GM12878 (cell line): ENCODE measurements at regions not wholly inside any gene's neighbourhood (a gene's known extent, or its start where the extent isn't known, plus 50 kb on each side); places are given as distances from the start of the nearest gene placed in this dataset.

ENCODE experiments used
- ATAC-seq: fragments of 200-7000 bp; cut with Tn5 transposase; 3 replicates; pipeline ENCODE4 v1.9.1; 2020; ENCODE audit warnings: mild to moderate bottlenecking, moderate library complexity
- BruUV-seq: library from RNA; stranded (reverse); fragments of 400-500 nt; replicated peaks from 2 replicates; lab custom pipeline; 2021; lab: Mats Ljungman, UMichigan
- CTCF ChIA-PET: fragments of 300-600 bp; sonication (Branson Sonifier 250); formaldehyde crosslinking; extraction: SDS; loops from one replicate; lab custom pipeline; 2021; ENCODE audit warnings: inconsistent platforms; lab: Yijun Ruan, JAX
- POLR2A ChIA-PET: fragments of 350-600 bp; formaldehyde crosslinking; extraction: SDS; loops from one replicate; lab custom pipeline; 2021; ENCODE audit warnings: inconsistent platforms; lab: Charles Lee
- RAD21 ChIA-PET: fragments of 300-600 bp; sonication (Branson Sonifier 250); formaldehyde crosslinking; loops from one replicate; lab custom pipeline; 2023; ENCODE audit warnings: antibody characterized with exemption; ENCODE audit not compliant: unreplicated experiment; lab: Charles Lee
- SMC1A ChIA-PET: fragments of 300-600 bp; sonication (Branson Sonifier 250); formaldehyde crosslinking; loops from one replicate; lab custom pipeline; 2023; ENCODE audit not compliant: unreplicated experiment, uncharacterized antibody; lab: Charles Lee
- DNase-seq: peaks from one replicate; pipeline ENCODE4 v3.0.0-alpha.2; 2011; ENCODE audit warnings: low read depth, low spot score
- FAIRE-seq: peaks from 3 replicates; lab custom pipeline; 2011; peaks lifted over from hg19 to GRCh38; lab: Jason Lieb, UNC
- H2AFZ ChIP-seq: 2 replicates; pipeline ENCODE4 v1.6.0; 2011; ENCODE audit warnings: low read depth, low read length, control low read depth; ENCODE audit not compliant: control insufficient read depth
- H3K27ac ChIP-seq: 2 replicates; pipeline ENCODE4 v1.5.1; 2011; ENCODE audit warnings: control low read depth; ENCODE audit not compliant: control insufficient read depth, insufficient read depth
- H3K27me3 ChIP-seq, 2 experiments: replicated peaks in 1 of 2; 2 replicates each; pipeline versions ENCODE4 v1.6.0 to v1.6.1; 2011; ENCODE audit warnings: low read length in 1 of 2; ENCODE audit not compliant: control insufficient read depth in 2 of 2, insufficient read depth in 2 of 2
- H3K36me3 ChIP-seq, 2 experiments: 2 replicates each; pipeline ENCODE4 v1.5.1; 2011; ENCODE audit warnings: low read length in 1 of 2; ENCODE audit not compliant: control insufficient read depth in 2 of 2, insufficient read depth in 2 of 2
- H3K4me1 ChIP-seq: 2 replicates; pipeline ENCODE4 v1.6.1; 2011; ENCODE audit warnings: mild to moderate bottlenecking, low read length, moderate library complexity, mixed read lengths; ENCODE audit not compliant: control insufficient read depth, insufficient read depth
- H3K4me2 ChIP-seq: 2 replicates; pipeline ENCODE4 v1.6.0; 2011; ENCODE audit warnings: control low read depth; ENCODE audit not compliant: control insufficient read depth, insufficient read depth
- H3K4me3 ChIP-seq: fragments of 200-600 bp; sonication (generic); 2 replicates; pipeline ENCODE4 v1.5.1; 2016
- H3K79me2 ChIP-seq: 2 replicates; pipeline ENCODE4 v1.6.0; 2011; ENCODE audit warnings: low read length; ENCODE audit not compliant: control insufficient read depth, insufficient read depth
- H3K9ac ChIP-seq: 2 replicates; pipeline ENCODE4 v1.8.0; 2011; ENCODE audit warnings: low read length, control low read depth, mixed read lengths; ENCODE audit not compliant: control insufficient read depth, insufficient read depth
- H3K9me3 ChIP-seq: replicated peaks from 3 replicates; pipeline ENCODE4 v1.5.1; 2011; ENCODE audit warnings: mild to moderate bottlenecking, low read length; ENCODE audit not compliant: control insufficient read depth, insufficient read depth
- H4K20me1 ChIP-seq: 2 replicates; pipeline ENCODE4 v1.6.0; 2011; ENCODE audit not compliant: control insufficient read depth, insufficient read depth
- CBX5 ChIP-seq: sonication (generic); IDR thresholded peaks from 2 replicates; pipeline ENCODE4 v1.6.1; 2016; ENCODE audit warnings: low read depth, moderate library complexity, mild to moderate bottlenecking, inconsistent platforms
- CEBPZ ChIP-seq: fragments of 150-350 bp; IDR thresholded peaks from 2 replicates; pipeline ENCODE4 v1.6.1; 2016; ENCODE audit warnings: low read depth, low read length
- EP300 ChIP-seq, 2 experiments: fragments of 150-350 bp in 1 of 2; IDR thresholded peaks; 2 replicates each; pipeline ENCODE4 v1.6.1; 2011 to 2012; ENCODE audit warnings: low read depth in 2 of 2, low read length in 2 of 2, borderline replicate concordance in 1 of 2, improper control_type of control experiment in 1 of 2, inconsistent platforms in 1 of 2; ENCODE audit not compliant: control insufficient read depth in 1 of 2
- GATAD2B ChIP-seq: fragments of 450-650 bp; conservative IDR thresholded peaks from 2 replicates; pipeline ENCODE4 v1.6.1; 2017; ENCODE audit warnings: low read depth, mild to moderate bottlenecking, moderate library complexity
- MXI1 ChIP-seq: fragments of 150-350 bp; IDR thresholded peaks from 2 replicates; pipeline ENCODE4 v1.6.1; 2011; ENCODE audit warnings: low read depth, mild to moderate bottlenecking, inconsistent platforms, low read length, improper control_type of control experiment
- NFXL1 ChIP-seq: fragments of 450-650 bp; IDR thresholded peaks from 2 replicates; pipeline ENCODE4 v1.6.1; 2017; ENCODE audit warnings: antibody characterized with exemption, mild to moderate bottlenecking, borderline replicate concordance
- PKNOX1 ChIP-seq: fragments of 450-650 bp; IDR thresholded peaks from 2 replicates; pipeline ENCODE4 v1.6.1; 2016; ENCODE audit warnings: mild to moderate bottlenecking
- PML ChIP-seq: IDR thresholded peaks from 2 replicates; pipeline ENCODE4 v1.6.1; 2012; ENCODE audit warnings: low read length, inconsistent platforms
- RB1 ChIP-seq: fragments of 450-650 bp; formaldehyde crosslinking; IDR thresholded peaks from 2 replicates; pipeline ENCODE4 v1.6.1; 2017; ENCODE audit warnings: mild to moderate bottlenecking, borderline replicate concordance
- SMARCA5 ChIP-seq: fragments of 450-650 bp; IDR thresholded peaks from 2 replicates; pipeline ENCODE4 v1.6.1; 2017; ENCODE audit warnings: mild to moderate bottlenecking
- ZNF687 ChIP-seq: fragments of 450-650 bp; IDR thresholded peaks from 2 replicates; pipeline ENCODE4 v1.6.1; 2017; ENCODE audit warnings: mild to moderate bottlenecking, moderate library complexity
- WGBS: methylation state at CpG from one replicate; pipeline ENCODE4 v1.1.6; 2016; ENCODE audit warnings: low lambda C conversion rate; ENCODE audit not compliant: insufficient replicate concordance, insufficient coverage; ENCODE audit errors: missing lambda C conversion rate; 5-methylcytosine and 5-hydroxymethylcytosine counted together
- in situ Hi-C: fragments of 300-500 bp; cut with MboI; formaldehyde crosslinking; loops from 9 replicates; pipeline ENCODE4 v1.14.3; 2018; ENCODE audit warnings: mixed read lengths
- intact Hi-C: fragments of 100-400 bp; cut with micrococcal nuclease; formaldehyde crosslinking; loops from one replicate; pipeline ENCODE4 v1.14.2; 2022; ENCODE audit not compliant: unreplicated experiment

GRCh38 chr2:198863655-198864054 lies 594.1 kb downstream of the SATB2 start:
- TF ChIP-seq SMARCA5 (no peak), NFXL1 (no peak), CEBPZ (no peak), PKNOX1 (no peak), ZNF687 (no peak), EP300 (IDR thresholded peaks at IDR 0.05; ENCODE audit: borderline replicate concordance in 1 of 2, control insufficient read depth in 1 of 2, low read depth in 2 of 2, low read length in 2 of 2) (no peak), GATAD2B (no peak), CBX5 (no peak), PML (no peak), MXI1 (no peak), RB1 (no peak)
- H2AFZ ChIP-seq: no peak overlapping the region
- no peak overlapping the region for H3K9ac ChIP-seq
- no peaks in the 10 kb centered on the region for H3K36me3 ChIP-seq
- ChIA-PET CTCF (no interaction called here), POLR2A (no interaction called here), RAD21 (no interaction called here), SMC1A (interaction anchor here (0.9 to 1.3 kb wide), 4 partner anchors 26 to 622 kb away, joined by 3 to 5 read pairs (median 3); no protein-coding TSS in a partner anchor)
- H4K20me1 ChIP-seq: no peaks in the 10 kb centered on the region
- 29% methylated on average over 5 of the region's 5 CpGs for WGBS
- H3K27ac ChIP-seq: no peak overlapping the region
- no peaks in the 10 kb centered on the region for H3K9me3 ChIP-seq
- ATAC-seq (no peak), FAIRE-seq (no peak), DNase-seq (no peak)
- H3K4me2 ChIP-seq: no peak overlapping the region
- in situ Hi-C loops: no loop called here
- no peaks in the 10 kb centered on the region for H3K27me3 ChIP-seq
- H3K79me2 ChIP-seq: no peaks in the 10 kb centered on the region
- H3K4me3 ChIP-seq: no peak overlapping the region
- BruUV-seq: no TSS peak
- no peaks in the 10 kb centered on the region for H3K4me1 ChIP-seq
- intact Hi-C loops: no loop called here
